ENCODE measurements at regions not wholly inside any gene's neighbourhood (a gene's known extent, or its start where the extent isn't known, plus 50 kb on each side); places are given as distances from the start of the nearest gene placed in this dataset.

DNA sequence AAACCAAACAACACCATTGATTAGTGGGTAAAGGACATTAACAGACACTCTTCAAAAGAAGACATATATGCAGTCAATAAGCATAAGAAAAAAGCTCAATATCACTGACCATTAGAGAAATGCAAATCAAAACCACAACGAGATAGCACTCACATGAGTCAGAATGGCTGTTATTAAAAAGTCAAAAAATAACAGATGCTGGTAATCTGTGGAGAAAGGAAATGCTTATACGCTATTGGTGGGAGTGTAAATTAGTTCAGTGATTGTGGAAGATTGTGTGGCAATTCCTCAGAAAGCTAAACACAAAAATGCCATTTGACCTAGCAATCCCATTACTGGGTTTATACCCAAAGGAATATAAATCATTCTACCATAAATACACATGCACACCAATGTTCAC lies 182.6 kb downstream of the TRPC6 start:
- Histone ChIP-seq H2AFZ (ENCODE audit: low read depth, low read length) (no peak overlapping the region), H4K20me1 (replicated peaks; ENCODE audit: control insufficient read depth, insufficient read depth, low read length) (no peaks in the 10 kb centered on the region), H3K9me3 (replicated peaks; ENCODE audit: control insufficient read depth, insufficient read depth, low read depth, low read length) (no peaks in the 10 kb centered on the region), H3K9ac (ENCODE audit: insufficient read depth in 1 of 2, low read depth in 2 of 2, low read length in 2 of 2) (no peak overlapping the region), H3K4me2 (ENCODE audit: insufficient read depth, low read length) (no peak overlapping the region), H3K27me3 (ENCODE audit: control insufficient read depth in 2 of 2, insufficient read depth in 2 of 2, low read length in 2 of 2) (no peaks in the 10 kb centered on the region), H3K27ac (ENCODE audit: extremely low read depth, low read depth, low read length) (no peak overlapping the region), H3K4me3 (no peak overlapping the region), H3K4me1 (replicated peaks in 1 of 2; ENCODE audit: control insufficient read depth in 2 of 2, insufficient read depth in 2 of 2, low read length in 2 of 2) (no peaks in the 10 kb centered on the region), H3K79me2 (ENCODE audit: control insufficient read depth, insufficient read depth, low read length) (no peaks in the 10 kb centered on the region), H3K9me1 (ENCODE audit: control insufficient read depth, insufficient read depth, low read length) (no peaks in the 10 kb centered on the region), H3K36me3 (ENCODE audit: control insufficient read depth, insufficient read depth, low read length) (no peaks in the 10 kb centered on the region)
- no peak for ATAC-seq
- no TSS peak for BruUV-seq (replicated peaks)
- DNase-seq (ENCODE audit: extremely low read depth in 1 of 4, low spot score in 3 of 4): no peak
- TF ChIP-seq MXI1 (IDR thresholded peaks at IDR 0.05; ENCODE audit: low read depth, low read length) (no peak), ZBTB7A (IDR thresholded peaks at IDR 0.05; ENCODE audit: borderline replicate concordance, control insufficient read depth, low read depth, low read length) (no peak), FOXP1 (CRISPR knock-in tag; IDR thresholded peaks at IDR 0.05) (no peak), NFRKB (IDR thresholded peaks at IDR 0.05; ENCODE audit: low read depth) (no peak), NFIC (IDR thresholded peaks at IDR 0.05) (no peak), U2AF2 (optimal IDR thresholded peaks at IDR 0.05; ENCODE audit: low read depth, low read length) (no peak), ZFPM2 (CRISPR knock-in tag; IDR thresholded peaks at IDR 0.05) (no peak), ZNF274 (IDR thresholded peaks at IDR 0.05; ENCODE audit: borderline replicate concordance, low read depth, low read length) (no peak), CBX2 (IDR thresholded peaks at IDR 0.05; ENCODE audit: insufficient read depth, low read length, poor library complexity, severe bottlenecking) (no peak), RFX5 (IDR thresholded peaks at IDR 0.05; ENCODE audit: low read depth, low read length) (no peak), THRAP3 (IDR thresholded peaks at IDR 0.05; ENCODE audit: borderline replicate concordance) (no peak), SETDB1 (IDR thresholded peaks at IDR 0.05; ENCODE audit: low read length) (no peak), EP300 (IDR thresholded peaks at IDR 0.05; ENCODE audit: low read length) (no peak), ZBTB17 (CRISPR knock-in tag; IDR thresholded peaks at IDR 0.05) (no peak), SMARCC2 (IDR thresholded peaks at IDR 0.05; ENCODE audit: low read depth) (no peak)
- TF ChIP-seq, protein P1, sequence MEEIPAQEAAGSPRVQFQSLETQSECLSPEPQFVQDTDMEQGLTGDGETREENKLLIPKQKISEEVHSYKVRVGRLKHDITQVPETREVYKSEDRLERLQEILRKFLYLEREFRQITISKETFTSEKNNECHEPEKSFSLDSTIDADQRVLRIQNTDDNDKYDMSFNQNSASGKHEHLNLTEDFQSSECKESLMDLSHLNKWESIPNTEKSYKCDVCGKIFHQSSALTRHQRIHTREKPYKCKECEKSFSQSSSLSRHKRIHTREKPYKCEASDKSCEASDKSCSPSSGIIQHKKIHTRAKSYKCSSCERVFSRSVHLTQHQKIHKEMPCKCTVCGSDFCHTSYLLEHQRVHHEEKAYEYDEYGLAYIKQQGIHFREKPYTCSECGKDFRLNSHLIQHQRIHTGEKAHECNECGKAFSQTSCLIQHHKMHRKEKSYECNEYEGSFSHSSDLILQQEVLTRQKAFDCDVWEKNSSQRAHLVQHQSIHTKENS (CRISPR knock-in tag; IDR thresholded peaks at IDR 0.05): no peak
- TF ChIP-seq, protein P2, sequence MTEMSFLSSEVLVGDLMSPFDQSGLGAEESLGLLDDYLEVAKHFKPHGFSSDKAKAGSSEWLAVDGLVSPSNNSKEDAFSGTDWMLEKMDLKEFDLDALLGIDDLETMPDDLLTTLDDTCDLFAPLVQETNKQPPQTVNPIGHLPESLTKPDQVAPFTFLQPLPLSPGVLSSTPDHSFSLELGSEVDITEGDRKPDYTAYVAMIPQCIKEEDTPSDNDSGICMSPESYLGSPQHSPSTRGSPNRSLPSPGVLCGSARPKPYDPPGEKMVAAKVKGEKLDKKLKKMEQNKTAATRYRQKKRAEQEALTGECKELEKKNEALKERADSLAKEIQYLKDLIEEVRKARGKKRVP (CRISPR knock-in tag; IDR thresholded peaks at IDR 0.05): no peak
- TF ChIP-seq, protein P3, sequence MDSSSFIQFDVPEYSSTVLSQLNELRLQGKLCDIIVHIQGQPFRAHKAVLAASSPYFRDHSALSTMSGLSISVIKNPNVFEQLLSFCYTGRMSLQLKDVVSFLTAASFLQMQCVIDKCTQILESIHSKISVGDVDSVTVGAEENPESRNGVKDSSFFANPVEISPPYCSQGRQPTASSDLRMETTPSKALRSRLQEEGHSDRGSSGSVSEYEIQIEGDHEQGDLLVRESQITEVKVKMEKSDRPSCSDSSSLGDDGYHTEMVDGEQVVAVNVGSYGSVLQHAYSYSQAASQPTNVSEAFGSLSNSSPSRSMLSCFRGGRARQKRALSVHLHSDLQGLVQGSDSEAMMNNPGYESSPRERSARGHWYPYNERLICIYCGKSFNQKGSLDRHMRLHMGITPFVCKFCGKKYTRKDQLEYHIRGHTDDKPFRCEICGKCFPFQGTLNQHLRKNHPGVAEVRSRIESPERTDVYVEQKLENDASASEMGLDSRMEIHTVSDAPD (CRISPR knock-in tag; IDR thresholded peaks at IDR 0.05): no peak
- FAIRE-seq: no peak
- 0% methylated on average over 2 of the region's 2 CpGs for WGBS (ENCODE audit: insufficient coverage, low coverage, missing lambda C conversion rate)
- POLR2A ChIA-PET: no interaction called here
- in situ Hi-C loops (cut with MboI) (no loop called here), intact Hi-C loops (cut with micrococcal nuclease) (no loop called here)
- CTCF ChIA-PET (ENCODE audit: low intra/inter-chr PET ratio): no interaction called here
